VCaP (cell line): ENCODE measurements at regions not wholly inside any gene's neighbourhood (a gene's known extent, or its start where the extent isn't known, plus 50 kb on each side); places are given as distances from the start of the nearest gene placed in this dataset.
"Not testable (repeated sequence)": the region's sequence is repeated elsewhere in the genome, so short reads cannot be mapped to it uniquely, and the experiment has no call there.

Source experiments
- H3K27ac ChIP-seq: fragments of 450-650 bp; 2 replicates; pipeline ENCODE4 v1.5.1; 2017
- TF ChIP-seq, protein P1 (sequence below): fragments of 450-650 bp; conservative IDR thresholded peaks from 2 replicates; pipeline ENCODE4 v1.5.1; 2017; ENCODE audit warnings: mild to moderate bottlenecking, moderate library complexity

DNA sequence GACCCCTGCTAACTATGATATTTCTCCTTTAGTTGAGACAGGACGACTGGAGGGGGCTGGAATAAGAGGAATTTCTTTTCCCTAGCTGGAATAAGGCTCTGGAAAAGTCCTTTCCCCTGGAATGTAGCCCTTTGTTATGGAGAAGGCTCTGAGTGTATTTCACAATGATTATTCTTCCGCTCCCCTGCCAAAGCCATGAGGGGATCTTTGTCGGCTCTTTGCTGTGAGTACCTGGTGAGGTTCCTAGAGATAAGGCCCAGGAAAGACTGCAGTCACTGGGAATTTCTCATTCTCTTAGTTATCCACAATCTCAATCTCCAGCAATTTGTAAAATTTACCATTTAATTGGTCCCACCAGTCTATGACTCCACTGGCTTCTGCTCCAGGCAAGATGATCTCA, 340.2 kb upstream of the HNRNPA3 start:
- H3K27ac ChIP-seq, result no peak overlapping the region
- TF ChIP-seq, protein P1, sequence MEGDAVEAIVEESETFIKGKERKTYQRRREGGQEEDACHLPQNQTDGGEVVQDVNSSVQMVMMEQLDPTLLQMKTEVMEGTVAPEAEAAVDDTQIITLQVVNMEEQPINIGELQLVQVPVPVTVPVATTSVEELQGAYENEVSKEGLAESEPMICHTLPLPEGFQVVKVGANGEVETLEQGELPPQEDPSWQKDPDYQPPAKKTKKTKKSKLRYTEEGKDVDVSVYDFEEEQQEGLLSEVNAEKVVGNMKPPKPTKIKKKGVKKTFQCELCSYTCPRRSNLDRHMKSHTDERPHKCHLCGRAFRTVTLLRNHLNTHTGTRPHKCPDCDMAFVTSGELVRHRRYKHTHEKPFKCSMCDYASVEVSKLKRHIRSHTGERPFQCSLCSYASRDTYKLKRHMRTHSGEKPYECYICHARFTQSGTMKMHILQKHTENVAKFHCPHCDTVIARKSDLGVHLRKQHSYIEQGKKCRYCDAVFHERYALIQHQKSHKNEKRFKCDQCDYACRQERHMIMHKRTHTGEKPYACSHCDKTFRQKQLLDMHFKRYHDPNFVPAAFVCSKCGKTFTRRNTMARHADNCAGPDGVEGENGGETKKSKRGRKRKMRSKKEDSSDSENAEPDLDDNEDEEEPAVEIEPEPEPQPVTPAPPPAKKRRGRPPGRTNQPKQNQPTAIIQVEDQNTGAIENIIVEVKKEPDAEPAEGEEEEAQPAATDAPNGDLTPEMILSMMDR, result no peak

DNA sequence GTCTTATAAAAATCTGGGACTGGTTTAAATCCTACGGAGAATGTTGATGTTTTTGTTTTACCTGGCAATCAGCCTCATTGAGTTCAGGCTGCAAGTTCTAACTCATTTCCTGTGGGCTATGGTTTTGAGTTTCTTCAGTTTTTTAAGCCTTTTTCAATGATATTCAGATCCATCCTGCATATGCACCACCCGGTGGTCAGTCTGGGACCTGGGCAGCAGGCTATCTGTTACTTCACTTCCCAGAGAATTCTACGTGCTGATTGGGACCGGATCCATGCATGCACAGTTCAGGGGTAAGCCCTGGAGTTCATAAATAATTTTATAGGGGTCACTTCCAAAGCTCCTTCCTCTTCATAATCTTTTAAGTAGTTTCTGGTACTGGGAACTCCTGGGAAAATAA, 339.2 kb upstream of the HNRNPA3 start:
- H3K27ac ChIP-seq, result no peak overlapping the region
- TF ChIP-seq, protein P1, result peak; percentile 60

DNA sequence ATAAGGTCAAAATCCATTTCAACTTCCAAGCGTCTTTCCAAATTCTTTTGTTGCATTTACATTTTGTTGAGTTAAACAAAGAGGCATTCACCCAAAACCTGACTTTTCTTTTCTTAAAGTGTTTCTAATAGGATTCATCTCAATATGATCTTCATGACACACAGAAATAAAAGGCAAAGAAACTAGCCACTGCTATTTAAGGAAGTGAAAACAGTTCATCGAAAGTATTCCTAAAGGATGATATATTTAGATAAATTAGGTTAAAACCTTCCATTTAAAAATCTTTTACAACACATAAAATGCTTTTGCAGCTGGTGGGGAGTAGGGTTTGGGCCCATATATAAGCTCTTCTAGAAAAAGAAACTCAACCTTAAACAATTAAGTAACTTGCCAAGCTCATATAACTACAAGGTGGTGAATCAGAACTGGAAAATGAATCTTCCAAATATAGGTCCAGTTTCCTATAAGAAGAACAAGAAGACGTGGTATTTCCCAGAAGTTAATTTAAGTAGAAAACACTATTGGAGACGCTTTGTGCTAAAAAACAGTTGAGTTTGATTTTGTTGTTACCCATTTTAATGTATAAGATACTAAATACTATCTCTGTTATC, 336.0 kb upstream of the HNRNPA3 start:
- TF ChIP-seq, protein P1, result no peak
- no peak overlapping the region for H3K27ac ChIP-seq

DNA sequence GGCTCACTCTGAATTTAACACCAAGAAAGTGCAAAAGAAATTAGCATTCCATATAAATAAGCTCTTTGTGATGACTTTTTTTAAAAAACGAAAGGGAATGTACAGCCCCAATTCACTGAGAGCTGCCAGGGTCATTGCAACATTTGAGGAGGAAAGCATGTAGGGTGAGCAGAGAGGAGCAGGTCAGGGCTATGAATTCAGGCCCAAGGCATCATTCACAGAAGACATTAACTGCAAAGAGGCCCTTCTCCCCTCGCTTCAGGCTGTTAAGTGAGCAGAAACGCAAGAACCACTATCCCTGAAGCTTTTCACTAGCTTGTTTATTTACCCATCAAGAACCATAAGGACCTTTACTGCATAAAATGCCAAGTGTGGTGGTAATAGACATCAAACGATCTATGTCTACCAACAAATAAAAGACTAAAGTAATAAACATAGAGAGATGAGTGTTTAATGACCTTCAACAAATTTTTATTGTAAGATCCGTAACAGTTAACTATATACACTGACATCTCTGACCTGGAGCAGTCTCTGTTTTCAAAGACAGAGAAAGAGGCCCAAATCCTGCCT, 333.1 kb upstream of the HNRNPA3 start:
- H3K27ac ChIP-seq, result peak overlapping the region; percentile 25; the same call in 1 of the 2 replicates
- TF ChIP-seq, protein P1, result no peak

DNA sequence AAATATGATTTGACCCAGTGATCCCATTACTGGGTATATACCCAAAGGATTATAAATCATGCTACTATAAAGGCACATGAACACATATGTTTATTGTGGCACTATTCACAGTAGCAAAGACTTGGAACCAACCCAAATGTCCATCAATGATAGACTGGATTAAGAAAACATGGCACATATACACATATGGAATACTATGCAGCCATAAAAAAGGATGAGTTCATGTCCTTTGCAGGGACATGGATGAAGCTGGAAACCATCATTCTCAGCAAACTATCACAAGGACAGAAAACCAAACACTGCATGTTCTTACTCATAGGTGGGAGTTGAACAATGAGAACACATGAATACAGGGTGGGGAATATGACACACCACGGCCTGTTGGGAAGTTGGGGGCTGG, 330.5 kb upstream of the HNRNPA3 start:
- H3K27ac ChIP-seq, result not testable (repeated sequence)

DNA sequence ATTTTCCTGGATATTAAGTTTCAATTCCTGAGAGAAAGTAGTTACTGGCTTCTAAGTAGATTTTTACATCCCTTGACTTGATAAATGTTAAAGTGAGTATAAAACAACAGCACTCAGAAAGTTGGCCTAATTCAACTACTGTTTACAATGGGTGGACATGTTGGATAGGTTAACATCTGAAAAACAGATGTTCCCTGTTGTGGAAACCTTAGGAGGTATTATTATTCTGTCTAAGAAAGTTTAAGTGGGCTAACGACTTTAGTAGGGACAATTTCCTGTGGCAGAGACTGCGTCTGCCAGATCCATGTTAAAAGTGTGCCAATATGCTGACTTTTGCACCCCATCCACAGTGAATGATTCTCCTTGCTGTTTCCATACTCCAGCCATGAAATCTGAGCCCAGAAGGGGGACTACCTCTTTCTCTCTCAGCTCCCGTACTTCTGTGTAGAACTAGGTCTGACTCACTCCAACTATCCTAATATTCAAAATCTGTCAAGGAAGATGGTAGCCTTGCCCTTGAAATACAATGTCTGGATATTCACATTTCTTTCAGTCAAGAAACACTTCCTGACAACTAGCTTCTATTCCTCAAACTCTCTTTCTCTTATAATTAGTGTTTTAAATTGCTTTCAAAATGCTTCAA, 327.5 kb upstream of the HNRNPA3 start:
- no peak overlapping the region for H3K27ac ChIP-seq
- TF ChIP-seq, protein P1, result no peak

DNA sequence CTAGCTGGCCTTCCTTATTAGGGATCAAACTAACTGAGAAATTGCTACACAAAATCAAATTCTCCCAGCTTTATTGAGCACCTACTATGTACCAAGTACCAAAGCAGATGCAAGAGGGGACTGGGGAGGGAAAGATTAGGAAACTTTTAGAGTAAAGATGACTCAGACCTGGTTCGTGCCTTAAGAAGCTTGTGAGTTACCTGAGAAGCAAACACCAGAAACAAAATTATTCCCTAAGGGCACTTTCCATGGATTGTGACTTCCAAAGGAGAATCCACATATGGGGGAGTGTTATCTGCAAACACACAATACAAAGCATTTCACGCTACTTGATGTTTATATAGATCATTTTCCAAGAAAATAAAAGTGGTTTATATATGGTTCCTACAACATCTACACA, 326.9 kb upstream of the HNRNPA3 start:
- H3K27ac ChIP-seq, result no peak overlapping the region
- TF ChIP-seq, protein P1, result no peak

DNA sequence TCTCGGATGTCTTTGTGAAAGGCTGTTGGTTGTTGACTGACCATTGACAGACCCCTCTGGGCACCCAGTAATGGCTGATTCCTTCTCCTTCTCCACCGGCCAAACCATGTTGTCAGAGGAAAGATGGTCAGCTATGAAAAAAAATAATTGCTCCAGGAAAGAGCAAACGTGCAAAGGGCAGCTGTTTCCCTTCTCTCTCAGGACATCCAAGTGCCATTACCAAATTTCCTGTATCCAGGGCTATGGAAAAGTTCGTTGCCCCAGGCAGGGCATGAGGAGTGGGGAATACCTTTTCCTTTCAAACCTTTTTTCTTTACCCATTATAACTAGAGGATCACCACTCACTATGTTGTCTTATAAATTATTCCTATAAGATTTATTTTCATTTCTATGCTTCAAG, 321.5 kb upstream of the HNRNPA3 start:
- TF ChIP-seq, protein P1, result no peak
- no peak overlapping the region for H3K27ac ChIP-seq
